ENCODE measurements at regions not wholly inside any gene's neighbourhood (a gene's known extent, or its start where the extent isn't known, plus 50 kb on each side); places are given as distances from the start of the nearest gene placed in this dataset.

GRCh38 chr6:91324711-91325110 is 737.8 kb upstream of the MAP3K7 start:
- no peak for DNase-seq

- DNase-seq: no peak
Measured at GRCh38 chr6:91317984-91318383, 731.1 kb upstream of the MAP3K7 start.

GRCh38 chr6:91317247-91317835 is 730.5 kb upstream of the MAP3K7 start:
- no peak for DNase-seq

- DNase-seq: no peak
Measured at GRCh38 chr6:91310178-91310577, 723.3 kb upstream of the MAP3K7 start.

- DNase-seq: no peak
Measured at GRCh38 chr6:91305755-91306154, 718.9 kb upstream of the MAP3K7 start.

- DNase-seq: no peak
Measured at GRCh38 chr6:91304521-91304920, 717.6 kb upstream of the MAP3K7 start.

GRCh38 chr6:91303326-91303725 is 716.5 kb upstream of the MAP3K7 start:
- no peak for DNase-seq

GRCh38 chr6:91299544-91300491 is 712.9 kb upstream of the MAP3K7 start:
- DNase-seq: peak; percentile 67

- no peak for DNase-seq
Measured at GRCh38 chr6:91298543-91299145, 711.8 kb upstream of the MAP3K7 start.

- no peak for DNase-seq
Measured at GRCh38 chr6:91293395-91293794, 706.5 kb upstream of the MAP3K7 start.

GRCh38 chr6:91291071-91291470 is 704.2 kb upstream of the MAP3K7 start:
- DNase-seq: no peak

- DNase-seq: no peak
Measured at GRCh38 chr6:91288741-91289140, 701.9 kb upstream of the MAP3K7 start.

- no peak for DNase-seq
Measured at GRCh38 chr6:91281901-91282300, 695.0 kb upstream of the MAP3K7 start.

- DNase-seq: no peak
Measured at GRCh38 chr6:91280494-91280830, 693.6 kb upstream of the MAP3K7 start.

GRCh38 chr6:91279740-91280493 is 693.0 kb upstream of the MAP3K7 start:
- DNase-seq: no peak

- no peak for DNase-seq
Measured at GRCh38 chr6:91278416-91278815, 691.5 kb upstream of the MAP3K7 start.

- DNase-seq: no peak
Measured at GRCh38 chr6:91276315-91276714, 689.4 kb upstream of the MAP3K7 start.

- DNase-seq: no peak
Measured at GRCh38 chr6:91273729-91274128, 686.9 kb upstream of the MAP3K7 start.

GRCh38 chr6:91271807-91272206 is 684.9 kb upstream of the MAP3K7 start:
- no peak for DNase-seq

- no peak for DNase-seq
Measured at GRCh38 chr6:91268941-91269340, 682.1 kb upstream of the MAP3K7 start.

- DNase-seq: no peak
Measured at GRCh38 chr6:91267246-91267645, 680.4 kb upstream of the MAP3K7 start.

GRCh38 chr6:91266156-91266555 is 679.3 kb upstream of the MAP3K7 start:
- no peak for DNase-seq

- no peak for DNase-seq
Measured at GRCh38 chr6:91243436-91243835, 656.6 kb upstream of the MAP3K7 start.

GRCh38 chr6:91242614-91242949 is 655.7 kb upstream of the MAP3K7 start:
- DNase-seq: no peak

All from islet precursor cell (in vitro differentiated cells).